Lower leg skin (tissue), 4 donors: ENCODE measurements at regions not wholly inside any gene's neighbourhood (a gene's known extent, or its start where the extent isn't known, plus 50 kb on each side); places are given as distances from the start of the nearest gene placed in this dataset.

Experiments used
- DNase-seq, 2 donors: peaks; one replicate each; pipeline ENCODE4 v3.0.0-alpha.2; 2019; ENCODE audit warnings: low spot score in 2 of 2
- H3K4me3 ChIP-seq: fragments of 200-600 bp; sonication (generic); 2 replicates; pipeline ENCODE4 v1.5.1; 2017; ENCODE audit warnings: mild to moderate bottlenecking, low read depth; ENCODE audit not compliant: poor library complexity, severe bottlenecking
- CTCF ChIP-seq, 3 donors: fragments of 450-650 bp; IDR thresholded peaks; one replicate each; pipeline ENCODE4 v1.5.1; 2016; ENCODE audit warnings: antibody characterized with exemption in 3 of 3, mild to moderate bottlenecking in 3 of 3, moderate library complexity in 2 of 3
- POLR2A ChIP-seq, 2 donors: fragments of 450-650 bp; IDR thresholded peaks; one replicate each; pipeline ENCODE4 v1.6.1; 2016 to 2017; ENCODE audit warnings: antibody characterized with exemption in 2 of 2, mild to moderate bottlenecking in 1 of 2, moderate library complexity in 1 of 2
- WGBS, 2 donors: methylation state at CpG; one replicate each; pipeline ENCODE4 v1.1.5; 2018; 5-methylcytosine and 5-hydroxymethylcytosine counted together
- intact Hi-C: fragments of 100-400 bp; cut with DNase I; formaldehyde crosslinking; loops from one replicate; pipeline ENCODE4 v1.15.0; 2023; ENCODE audit warnings: low total_unique reads

GRCh38 chr9:16025627-16026026 is 472.8 kb downstream of the CCDC171 start:
- TF ChIP-seq CTCF (IDR thresholded peaks at IDR 0.05) (no peak), POLR2A (IDR thresholded peaks at IDR 0.05) (no peak)
- WGBS, 2 donors = 82 to 92% methylated on average over 2 of the region's 2 CpGs
- intact Hi-C loops = no loop called here
- no peak for DNase-seq
- H3K4me3 ChIP-seq = no peak overlapping the region

GRCh38 chr9:16026886-16027285 is 474.0 kb downstream of the CCDC171 start:
- no peak overlapping the region for H3K4me3 ChIP-seq
- TF ChIP-seq POLR2A (IDR thresholded peaks at IDR 0.05) (no peak), CTCF (IDR thresholded peaks at IDR 0.05) (no peak)
- 90 to 94% methylated on average over 2 of the region's 2 CpGs for WGBS, 2 donors
- DNase-seq = no peak
- intact Hi-C loops = no loop called here

- WGBS, 2 donors = 30 to 48% methylated on average over 2 of the region's 2 CpGs
- intact Hi-C loops = no loop called here
- H3K4me3 ChIP-seq = no peak overlapping the region
- DNase-seq = no peak
- no peak for TF ChIP-seq CTCF (IDR thresholded peaks at IDR 0.05)
- no peak for TF ChIP-seq POLR2A (IDR thresholded peaks at IDR 0.05)
These were observed 475.7 kb downstream of the CCDC171 start for GRCh38 chr9:16028548-16028947.

GRCh38 chr9:16029046-16029615 is 476.3 kb downstream of the CCDC171 start:
- H3K4me3 ChIP-seq = no peak overlapping the region
- DNase-seq = no peak
- intact Hi-C loops = no loop called here
- TF ChIP-seq CTCF (IDR thresholded peaks at IDR 0.05) = no peak
- TF ChIP-seq POLR2A (IDR thresholded peaks at IDR 0.05) = no peak
- WGBS, 2 donors = 78 to 80% methylated on average over 7 of the region's 7 CpGs

- no peak overlapping the region for H3K4me3 ChIP-seq
- intact Hi-C loops = no loop called here
- WGBS, 2 donors = 84 to 94% methylated on average over 3 of the region's 3 CpGs
- no peak for DNase-seq
- no peak for TF ChIP-seq CTCF (IDR thresholded peaks at IDR 0.05)
- no peak for TF ChIP-seq POLR2A (IDR thresholded peaks at IDR 0.05)
These were observed 477.0 kb downstream of the CCDC171 start for GRCh38 chr9:16029796-16030363.
